Epithelial cell of proximal tubule (primary cell): ENCODE measurements at regions not wholly inside any gene's neighbourhood (a gene's known extent, or its start where the extent isn't known, plus 50 kb on each side); places are given as distances from the start of the nearest gene placed in this dataset.

Source experiments
- DNase-seq: peaks from one replicate; pipeline ENCODE4 v3.0.0-alpha.2; 2011; ENCODE audit warnings: low read depth
- H3K4me3 ChIP-seq: 2 replicates; pipeline ENCODE4 v1.5.1; 2011; ENCODE audit warnings: low read depth, mild to moderate bottlenecking, low read length
- TF ChIP-seq, protein P1 (sequence below): conservative IDR thresholded peaks from 2 replicates; pipeline ENCODE4 v1.5.1; 2012; ENCODE audit warnings: low read depth, mild to moderate bottlenecking, low read length

DNA sequence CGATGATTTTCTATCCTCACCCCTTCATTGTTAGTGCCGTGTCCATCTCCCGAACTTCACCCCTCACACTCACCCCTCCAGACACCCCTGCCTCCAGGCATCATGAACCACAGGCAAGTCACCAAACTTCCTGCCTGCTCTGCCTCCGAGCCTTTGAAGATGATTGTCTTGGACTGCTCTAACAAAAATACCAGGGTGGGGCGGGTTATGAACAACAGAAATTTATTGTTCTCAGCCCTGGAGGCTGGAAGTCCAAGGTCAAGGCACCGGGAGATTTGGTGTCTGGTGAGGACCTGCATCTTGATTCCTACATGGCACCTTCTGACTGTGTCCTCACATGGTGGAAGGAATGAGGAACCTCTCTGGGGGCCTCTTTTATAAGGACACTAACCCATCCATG lies 1508.3 kb downstream of the TBC1D22A start:
- TF ChIP-seq, protein P1, sequence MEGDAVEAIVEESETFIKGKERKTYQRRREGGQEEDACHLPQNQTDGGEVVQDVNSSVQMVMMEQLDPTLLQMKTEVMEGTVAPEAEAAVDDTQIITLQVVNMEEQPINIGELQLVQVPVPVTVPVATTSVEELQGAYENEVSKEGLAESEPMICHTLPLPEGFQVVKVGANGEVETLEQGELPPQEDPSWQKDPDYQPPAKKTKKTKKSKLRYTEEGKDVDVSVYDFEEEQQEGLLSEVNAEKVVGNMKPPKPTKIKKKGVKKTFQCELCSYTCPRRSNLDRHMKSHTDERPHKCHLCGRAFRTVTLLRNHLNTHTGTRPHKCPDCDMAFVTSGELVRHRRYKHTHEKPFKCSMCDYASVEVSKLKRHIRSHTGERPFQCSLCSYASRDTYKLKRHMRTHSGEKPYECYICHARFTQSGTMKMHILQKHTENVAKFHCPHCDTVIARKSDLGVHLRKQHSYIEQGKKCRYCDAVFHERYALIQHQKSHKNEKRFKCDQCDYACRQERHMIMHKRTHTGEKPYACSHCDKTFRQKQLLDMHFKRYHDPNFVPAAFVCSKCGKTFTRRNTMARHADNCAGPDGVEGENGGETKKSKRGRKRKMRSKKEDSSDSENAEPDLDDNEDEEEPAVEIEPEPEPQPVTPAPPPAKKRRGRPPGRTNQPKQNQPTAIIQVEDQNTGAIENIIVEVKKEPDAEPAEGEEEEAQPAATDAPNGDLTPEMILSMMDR, result no peak
- DNase-seq, result no peak
- no peak overlapping the region for H3K4me3 ChIP-seq

DNA sequence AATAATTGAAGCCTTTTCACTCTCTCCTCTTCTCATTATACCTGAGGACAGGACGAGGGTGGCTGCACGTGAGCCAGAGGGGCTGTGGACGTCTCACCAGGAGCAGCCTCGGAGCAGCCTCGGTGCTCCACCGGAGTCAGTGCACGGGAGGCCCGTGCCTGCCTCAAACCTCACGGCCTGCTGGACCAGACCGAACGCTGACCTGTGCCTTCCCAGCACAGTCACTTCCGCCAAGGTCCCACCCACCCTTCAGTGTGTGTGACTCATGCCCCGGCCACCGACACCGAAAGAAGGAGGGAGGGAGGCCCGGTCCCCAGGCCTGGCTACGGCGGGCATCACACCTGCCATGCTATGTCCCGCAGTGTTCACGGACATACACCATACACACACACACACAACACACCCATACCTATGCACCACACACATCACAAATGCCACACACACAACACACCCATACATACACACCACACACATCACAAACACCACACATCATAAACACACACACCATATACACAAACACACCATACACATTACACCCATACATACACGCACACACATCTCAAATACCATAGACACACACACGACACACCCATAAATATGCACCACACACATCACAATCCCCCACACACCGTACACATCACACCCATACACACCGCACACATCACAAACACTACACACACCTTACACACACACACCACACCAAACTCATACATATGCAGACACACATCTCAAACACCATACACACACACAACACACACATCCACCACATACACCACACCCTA lies 1506.5 kb downstream of the TBC1D22A start:
- TF ChIP-seq, protein P1, result no peak
- H3K4me3 ChIP-seq, result no peak overlapping the region
- DNase-seq, result no peak

DNA sequence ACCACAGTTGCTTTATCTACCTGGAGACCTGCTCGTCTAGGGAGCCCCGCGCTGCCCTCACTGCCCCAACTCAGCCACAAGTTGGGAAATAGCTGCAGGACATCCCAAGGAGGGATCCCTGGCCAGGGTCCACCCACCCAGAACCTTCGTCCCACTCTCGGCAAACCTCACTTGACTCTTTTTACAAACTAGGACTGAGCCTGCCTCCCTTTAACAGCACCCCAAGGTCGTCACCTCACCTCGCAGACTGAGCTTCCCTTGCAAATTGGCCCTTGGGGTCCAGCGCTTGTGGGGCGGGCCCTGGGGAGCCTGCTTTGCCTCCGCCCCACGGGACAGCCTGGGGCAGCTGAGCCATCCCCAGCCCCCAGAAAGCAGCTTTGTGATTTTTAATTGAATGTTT lies 1505.8 kb downstream of the TBC1D22A start:
- TF ChIP-seq, protein P1, result no peak
- no peak overlapping the region for H3K4me3 ChIP-seq
- no peak for DNase-seq

DNA sequence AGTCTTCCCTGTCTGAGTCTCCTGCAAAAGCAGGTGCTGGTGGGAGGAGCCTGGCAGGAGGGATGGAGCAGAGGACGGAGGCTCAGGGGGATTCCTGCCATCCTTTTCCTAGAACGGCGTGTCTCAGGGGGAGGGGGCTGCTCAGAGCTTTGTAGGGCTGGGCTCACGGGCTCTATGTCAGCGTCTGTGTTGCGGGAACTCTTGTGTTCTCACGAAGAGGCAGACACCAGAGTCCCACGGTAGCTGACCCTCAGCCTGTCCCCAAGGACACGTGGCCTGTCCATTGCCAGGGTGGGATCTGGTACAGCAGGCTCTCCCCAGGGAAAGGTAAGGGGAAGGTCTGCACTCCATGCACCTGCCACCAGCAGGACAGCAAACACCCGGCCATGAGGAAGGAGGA lies 1505.2 kb downstream of the TBC1D22A start:
- TF ChIP-seq, protein P1, result no peak
- no peak overlapping the region for H3K4me3 ChIP-seq
- no peak for DNase-seq

DNA sequence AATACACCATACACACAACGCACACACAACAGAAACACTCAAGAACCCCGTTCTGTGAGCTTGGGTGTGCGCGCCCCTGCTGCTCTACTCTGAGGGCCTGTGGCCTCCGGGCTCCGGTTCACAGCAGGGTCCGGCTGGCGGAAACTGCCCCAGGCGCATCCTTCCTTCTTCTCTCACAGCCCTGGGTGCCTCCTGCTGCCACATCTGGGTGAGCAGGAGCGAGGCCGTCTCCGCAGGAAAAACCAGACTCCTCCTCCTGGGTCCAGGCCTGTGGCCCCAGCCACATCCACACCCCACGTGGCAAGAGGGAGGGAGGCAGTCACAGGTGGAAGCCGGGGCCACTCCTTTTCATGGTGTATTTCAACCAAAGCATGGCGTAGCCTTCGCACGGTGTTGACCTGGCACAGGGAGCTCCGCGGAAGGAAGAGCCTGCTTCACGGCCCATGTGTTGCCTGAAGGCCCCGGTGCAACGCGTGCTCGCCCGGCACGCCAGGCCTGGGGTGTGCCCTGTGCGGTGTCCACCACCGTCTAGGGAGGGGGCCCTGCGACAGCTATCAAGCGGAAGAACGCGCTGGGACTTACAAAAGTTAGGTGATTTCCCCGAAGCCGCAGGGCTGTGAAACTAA lies 1502.7 kb downstream of the TBC1D22A start:
- TF ChIP-seq, protein P1, result no peak
- no peak overlapping the region for H3K4me3 ChIP-seq
- DNase-seq, result no peak

DNA sequence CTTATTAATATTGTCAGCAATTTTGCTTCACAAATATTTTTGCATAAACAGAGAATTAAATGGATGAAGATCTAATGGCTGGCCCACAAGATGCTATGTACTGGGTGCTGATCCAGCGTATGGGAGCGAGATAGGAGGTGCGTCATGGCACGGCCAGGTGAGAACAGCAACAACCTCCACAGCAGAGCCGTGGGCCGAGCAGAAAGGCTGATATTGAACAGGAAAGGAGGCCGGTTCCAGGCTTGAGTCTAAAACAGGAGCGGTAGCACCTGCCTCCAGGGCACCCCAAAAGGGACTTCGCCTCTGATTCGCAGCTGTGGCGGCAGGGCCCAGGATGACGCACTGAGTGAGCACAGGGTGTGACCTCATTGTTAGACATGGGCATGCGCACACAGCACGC lies 1502.1 kb downstream of the TBC1D22A start:
- DNase-seq, result no peak
- TF ChIP-seq, protein P1, result no peak
- no peak overlapping the region for H3K4me3 ChIP-seq

DNA sequence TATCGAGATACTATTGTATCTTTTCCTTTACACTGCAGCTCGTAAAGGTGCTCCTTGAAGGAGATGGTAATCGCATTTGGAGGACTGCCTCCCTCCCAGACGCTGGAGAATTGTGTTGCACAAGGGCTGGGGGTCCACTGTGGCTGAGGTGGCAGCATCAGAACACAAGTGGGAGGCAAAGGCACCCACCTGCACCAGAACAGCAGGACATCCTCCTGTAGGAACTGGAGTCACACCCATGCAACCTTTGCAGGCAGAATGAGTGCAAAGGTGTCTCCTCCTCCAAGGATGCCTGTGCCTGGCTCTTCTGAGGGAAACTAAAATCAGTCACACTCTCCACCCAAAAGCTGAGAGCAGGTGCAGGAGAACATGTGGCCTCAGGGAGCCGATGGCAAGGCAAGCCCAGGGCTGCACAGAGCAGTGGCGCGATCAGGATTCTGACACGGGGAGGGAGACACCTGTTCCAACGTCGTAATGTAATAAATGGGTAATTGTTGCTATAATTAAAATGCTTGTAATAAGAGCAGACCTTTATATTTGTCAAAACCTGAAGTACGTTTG lies 1501.4 kb downstream of the TBC1D22A start:
- no peak overlapping the region for H3K4me3 ChIP-seq
- TF ChIP-seq, protein P1, result no peak
- no peak for DNase-seq
